ENCODE measurements at regions not wholly inside any gene's neighbourhood (a gene's known extent, or its start where the extent isn't known, plus 50 kb on each side); places are given as distances from the start of the nearest gene placed in this dataset.

DNA sequence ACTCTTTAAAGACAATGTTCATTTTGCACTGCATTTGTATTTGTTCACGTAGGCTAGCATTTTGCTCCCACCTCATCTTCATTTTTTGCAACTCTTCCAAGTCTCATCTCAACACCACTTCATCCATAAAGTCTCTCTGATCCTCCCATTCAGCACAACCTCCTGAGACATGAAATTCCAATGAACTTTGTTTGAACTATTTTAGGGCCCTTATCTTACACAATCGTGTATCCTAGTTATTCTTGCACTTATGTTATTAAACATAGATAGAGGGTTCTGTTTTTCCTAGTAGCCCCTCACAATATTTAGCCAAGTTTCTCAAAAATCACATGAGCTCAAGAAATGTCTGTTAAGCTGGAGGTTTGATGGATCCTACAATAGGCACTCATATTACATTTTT lies 500.5 kb upstream of the ADAMTS5 start:
- in situ Hi-C loops (cut with HindIII; ENCODE audit: low sequenced_read_pairs) = no loop called here

DNA sequence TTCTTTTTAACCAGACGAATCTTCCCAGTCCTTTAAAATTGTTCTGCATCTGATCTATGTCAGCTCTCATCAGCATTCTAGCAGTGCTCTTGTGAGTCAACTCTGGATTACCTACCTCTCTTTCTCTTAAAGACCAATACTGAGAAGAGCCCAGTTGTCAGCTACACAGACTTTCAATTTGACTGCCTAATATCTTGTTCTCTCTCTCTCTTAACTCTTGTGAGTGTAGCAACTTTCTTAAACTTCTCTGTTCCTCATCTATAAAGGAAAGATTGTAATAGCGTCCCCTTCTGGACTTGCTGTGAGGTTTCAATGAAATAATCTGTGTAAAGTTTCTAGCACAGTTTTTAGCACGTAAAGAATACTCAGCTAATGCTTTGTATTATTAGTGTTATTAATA lies 499.3 kb upstream of the ADAMTS5 start:
- in situ Hi-C loops (cut with HindIII; ENCODE audit: low sequenced_read_pairs) = no loop called here

DNA sequence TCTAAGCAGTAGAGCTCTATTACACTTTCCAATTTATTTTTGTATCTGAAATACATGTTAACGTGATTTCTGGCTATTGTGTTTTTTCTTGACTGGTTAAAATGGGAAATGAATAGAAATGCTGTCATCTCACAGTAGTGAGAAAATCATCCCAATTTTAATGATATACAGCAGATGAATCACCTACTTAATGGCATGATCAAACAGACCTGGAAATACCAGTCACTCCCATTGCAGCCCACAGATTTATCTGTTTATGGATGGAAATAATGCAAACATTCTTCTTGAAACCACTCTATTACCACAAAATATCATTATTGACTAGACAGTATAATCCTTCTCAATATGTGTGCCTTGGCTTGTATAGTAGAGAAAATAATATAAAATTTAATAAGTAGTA lies 497.8 kb upstream of the ADAMTS5 start:
- in situ Hi-C loops (cut with HindIII; ENCODE audit: low sequenced_read_pairs) = no loop called here

DNA sequence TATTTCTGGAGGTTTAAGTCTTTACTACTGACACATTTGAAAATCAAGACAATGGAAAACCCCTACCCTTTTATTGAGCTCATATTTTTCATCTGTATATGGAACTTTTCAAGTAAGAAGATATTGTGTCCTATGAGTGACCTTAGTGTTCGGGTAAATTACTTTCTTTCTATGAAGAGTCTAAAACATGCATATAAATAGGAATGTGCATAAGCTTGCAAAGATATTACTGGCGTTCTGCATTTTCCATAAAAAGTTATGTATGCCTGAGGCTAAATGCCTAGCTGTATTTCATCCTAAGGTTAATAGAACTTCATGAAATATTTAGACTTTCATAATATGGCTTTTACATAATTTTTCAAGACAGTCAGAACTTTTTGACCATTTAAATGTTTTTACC lies 495.8 kb upstream of the ADAMTS5 start:
- in situ Hi-C loops (cut with HindIII; ENCODE audit: low sequenced_read_pairs) = no loop called here

DNA sequence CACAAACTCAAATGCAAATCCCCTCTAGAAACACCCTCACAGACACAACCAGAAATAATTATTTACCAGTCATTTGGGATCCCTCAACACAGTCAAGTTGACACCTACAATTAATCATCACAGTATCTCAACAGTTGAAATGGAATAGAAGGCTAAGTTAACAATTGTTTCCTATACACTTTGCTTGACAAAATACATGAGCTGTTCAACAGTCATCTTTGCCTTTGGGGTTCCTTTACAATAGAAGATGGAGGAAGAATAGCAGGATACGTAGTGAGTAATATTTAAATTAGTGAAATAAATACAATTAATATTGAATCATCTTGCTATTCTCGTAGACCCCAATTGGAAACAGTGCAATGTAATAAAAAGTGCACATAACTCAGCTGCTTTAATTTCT lies 487.3 kb upstream of the ADAMTS5 start:
- in situ Hi-C loops (cut with HindIII; ENCODE audit: low sequenced_read_pairs) = no loop called here

DNA sequence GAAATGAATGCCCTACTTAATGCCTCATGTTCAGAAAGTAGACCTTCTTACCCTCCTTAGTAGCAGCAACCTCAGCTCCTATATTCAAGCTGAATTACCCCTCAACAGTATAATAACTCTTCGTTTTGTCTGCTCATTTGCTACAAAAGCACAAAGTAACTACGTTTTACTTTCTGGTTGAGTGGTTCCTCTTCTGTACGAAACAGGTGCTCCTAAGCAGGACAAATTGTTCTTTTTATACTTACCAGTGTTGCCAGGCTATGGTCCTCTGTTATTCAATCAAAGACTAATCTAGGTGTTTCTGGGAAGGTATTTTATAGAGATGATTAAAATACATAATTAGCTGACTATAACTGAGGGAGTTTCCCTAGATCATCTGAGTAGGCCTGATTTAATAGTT lies 484.2 kb upstream of the ADAMTS5 start:
- in situ Hi-C loops (cut with HindIII; ENCODE audit: low sequenced_read_pairs) = no loop called here

DNA sequence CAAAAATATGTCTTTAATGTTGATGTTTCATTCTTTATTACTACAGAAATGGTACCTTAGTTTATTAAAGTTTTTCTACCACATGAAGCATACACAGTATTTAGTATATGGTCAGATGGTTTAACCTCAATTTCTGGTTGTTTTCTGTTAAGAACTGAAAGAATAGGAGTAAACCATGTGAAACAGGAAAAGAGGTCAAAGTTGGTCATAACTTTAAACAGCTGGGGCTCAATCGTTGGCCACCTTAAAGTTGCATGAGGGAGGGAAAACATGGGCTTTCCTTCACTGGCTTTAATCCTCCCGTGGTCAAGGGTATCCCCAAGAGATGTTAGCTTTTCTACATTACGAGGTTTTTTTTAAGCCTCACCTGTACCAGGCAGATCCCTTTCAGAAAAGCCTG lies 483.3 kb upstream of the ADAMTS5 start:
- in situ Hi-C loops (cut with HindIII; ENCODE audit: low sequenced_read_pairs) = no loop called here

DNA sequence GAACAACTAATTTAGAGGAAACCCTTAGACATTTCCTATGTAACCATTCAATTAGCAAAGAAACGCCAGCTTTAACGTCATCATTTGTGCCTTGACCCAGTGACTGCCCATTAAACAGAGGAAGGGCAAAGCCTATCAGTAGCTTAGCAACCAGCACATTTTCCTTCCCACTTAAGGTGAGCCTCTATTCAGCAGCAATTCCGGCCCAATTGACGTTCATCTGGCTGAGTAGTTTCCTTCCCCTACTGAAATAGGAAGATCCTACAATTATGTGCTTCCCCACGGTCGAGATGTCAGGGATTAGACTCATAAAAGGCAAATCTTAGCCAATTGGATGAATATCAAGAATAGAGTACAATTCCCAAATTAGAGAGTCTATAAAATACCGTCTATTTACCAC lies 482.1 kb upstream of the ADAMTS5 start:
- in situ Hi-C loops (cut with HindIII; ENCODE audit: low sequenced_read_pairs) = no loop called here

DNA sequence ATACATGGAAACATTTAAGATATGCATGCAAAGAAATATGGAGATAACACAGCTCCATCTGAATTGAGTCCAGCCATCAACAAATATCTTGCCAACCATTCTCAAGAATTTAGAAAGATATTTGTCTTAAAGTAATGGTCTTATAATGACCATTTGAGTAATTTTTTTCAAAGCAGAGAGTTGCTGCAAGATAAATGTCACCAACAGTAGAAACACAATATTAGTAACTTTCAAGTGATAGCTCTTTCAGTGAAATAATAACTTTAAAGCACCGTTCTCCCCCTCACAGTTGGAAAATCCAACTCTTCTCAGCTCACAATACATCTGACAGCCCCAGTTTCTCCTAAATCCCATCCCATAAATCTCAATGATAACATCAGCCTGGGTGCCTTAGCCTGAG lies 481.0 kb upstream of the ADAMTS5 start:
- in situ Hi-C loops (cut with HindIII; ENCODE audit: low sequenced_read_pairs) = no loop called here

DNA sequence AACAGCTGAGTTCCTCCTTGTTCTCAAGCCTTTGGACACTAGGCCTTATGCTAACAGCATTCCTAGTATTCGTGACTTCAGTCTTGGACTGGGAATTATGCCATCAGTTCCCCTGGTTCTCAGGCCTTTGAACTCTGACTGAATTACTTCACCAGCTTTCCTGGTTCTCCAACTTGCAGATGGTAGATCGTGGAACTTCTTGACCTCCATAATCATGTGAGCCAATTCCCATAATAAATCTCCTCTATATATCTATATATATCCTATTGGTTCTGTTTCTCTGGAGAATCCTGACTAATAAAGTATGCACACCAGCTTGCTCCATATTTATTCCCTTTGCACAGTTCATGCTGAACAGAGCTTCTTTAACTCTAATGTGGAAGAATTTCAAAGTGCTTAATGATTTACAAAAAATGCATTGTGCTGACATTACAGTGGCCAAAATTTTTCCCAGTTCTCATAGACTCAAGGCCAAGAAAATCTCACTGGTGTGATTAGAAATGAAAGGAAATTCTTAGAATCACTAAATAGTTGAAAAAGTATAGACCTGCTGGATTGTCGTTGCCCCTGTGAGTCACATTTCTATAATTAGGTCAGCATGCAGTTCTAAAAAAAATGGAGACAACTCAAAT lies 462.9 kb upstream of the ADAMTS5 start:
- in situ Hi-C loops (cut with HindIII; ENCODE audit: low sequenced_read_pairs) = no loop called here

DNA sequence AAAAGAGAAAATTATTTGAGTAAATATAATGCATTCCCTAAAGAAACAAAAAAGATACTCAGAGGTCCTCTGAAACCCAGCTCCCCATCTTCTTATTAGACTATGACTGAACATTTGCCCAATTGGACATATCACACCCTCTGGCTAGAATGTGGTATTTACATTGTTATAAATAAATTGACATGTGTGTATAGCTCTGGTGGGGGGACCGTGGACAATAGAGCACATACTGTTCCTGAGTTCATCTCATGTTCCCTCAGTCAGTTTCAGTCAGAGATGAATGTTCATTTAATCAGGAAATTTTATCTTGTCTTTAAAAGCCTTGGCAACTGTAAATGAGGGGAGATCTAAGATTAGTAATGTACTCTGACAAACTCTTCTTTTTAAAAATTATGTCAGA lies 459.3 kb upstream of the ADAMTS5 start:
- in situ Hi-C loops (cut with HindIII; ENCODE audit: low sequenced_read_pairs) = no loop called here

DNA sequence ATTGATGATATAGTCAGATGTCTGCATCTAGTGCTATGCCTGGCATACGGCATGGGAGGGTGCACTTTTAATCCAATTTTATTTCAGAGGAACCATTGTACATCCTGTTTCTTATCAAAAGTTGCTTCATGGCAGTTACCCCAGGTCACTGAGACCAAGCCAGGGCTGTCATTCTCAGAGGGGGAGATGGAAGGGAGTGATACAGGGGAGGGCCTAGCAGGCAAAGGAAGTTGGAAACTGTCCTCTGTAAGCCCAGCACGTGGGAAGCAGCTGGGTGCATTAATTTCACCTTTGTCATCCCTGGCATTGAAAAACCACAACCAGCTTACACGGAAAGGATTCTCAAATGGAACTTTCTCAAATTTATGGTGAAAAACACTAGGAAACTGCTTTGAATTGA lies 458.7 kb upstream of the ADAMTS5 start:
- in situ Hi-C loops (cut with HindIII; ENCODE audit: low sequenced_read_pairs) = no loop called here

DNA sequence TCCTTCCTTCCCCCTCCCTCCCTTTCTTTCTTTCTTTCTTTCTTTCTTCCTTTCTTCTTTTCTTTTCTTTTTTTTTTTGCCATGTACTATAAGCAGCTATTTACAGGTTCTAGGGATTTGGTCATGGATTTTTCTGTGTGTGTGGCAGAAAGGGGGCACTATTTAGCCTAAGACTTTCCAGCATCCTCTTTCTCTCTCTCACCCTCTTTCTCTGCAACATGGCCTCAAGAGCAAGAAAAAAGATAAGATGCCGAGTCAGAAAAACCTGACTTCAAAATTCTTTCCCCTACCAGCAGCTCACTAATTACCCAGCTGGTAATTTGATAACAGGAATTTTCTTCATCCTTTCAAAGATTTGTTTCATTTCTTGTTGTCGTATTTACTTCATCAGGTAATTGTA lies 458.3 kb upstream of the ADAMTS5 start:
- in situ Hi-C loops (cut with HindIII; ENCODE audit: low sequenced_read_pairs) = no loop called here

DNA sequence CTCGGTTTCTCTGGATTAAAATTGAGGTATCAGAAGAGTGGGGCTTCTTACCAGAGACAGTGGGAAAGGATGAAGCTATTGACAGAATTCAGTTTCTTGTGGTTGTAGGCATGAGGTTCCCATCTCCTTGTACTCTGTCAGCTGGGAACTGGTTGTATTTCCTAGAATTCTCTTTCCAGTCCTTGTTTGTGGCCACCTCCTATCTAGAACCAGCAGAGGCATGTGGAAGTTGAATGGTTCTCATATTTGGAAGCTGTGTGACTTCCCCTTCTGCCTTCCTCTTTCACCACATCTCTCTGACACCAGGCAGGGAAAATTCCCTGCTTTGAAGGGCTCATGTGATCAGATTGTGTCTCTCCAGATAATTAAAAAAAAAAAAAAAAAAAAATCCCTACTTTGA lies 457.7 kb upstream of the ADAMTS5 start:
- in situ Hi-C loops (cut with HindIII; ENCODE audit: low sequenced_read_pairs) = no loop called here

DNA sequence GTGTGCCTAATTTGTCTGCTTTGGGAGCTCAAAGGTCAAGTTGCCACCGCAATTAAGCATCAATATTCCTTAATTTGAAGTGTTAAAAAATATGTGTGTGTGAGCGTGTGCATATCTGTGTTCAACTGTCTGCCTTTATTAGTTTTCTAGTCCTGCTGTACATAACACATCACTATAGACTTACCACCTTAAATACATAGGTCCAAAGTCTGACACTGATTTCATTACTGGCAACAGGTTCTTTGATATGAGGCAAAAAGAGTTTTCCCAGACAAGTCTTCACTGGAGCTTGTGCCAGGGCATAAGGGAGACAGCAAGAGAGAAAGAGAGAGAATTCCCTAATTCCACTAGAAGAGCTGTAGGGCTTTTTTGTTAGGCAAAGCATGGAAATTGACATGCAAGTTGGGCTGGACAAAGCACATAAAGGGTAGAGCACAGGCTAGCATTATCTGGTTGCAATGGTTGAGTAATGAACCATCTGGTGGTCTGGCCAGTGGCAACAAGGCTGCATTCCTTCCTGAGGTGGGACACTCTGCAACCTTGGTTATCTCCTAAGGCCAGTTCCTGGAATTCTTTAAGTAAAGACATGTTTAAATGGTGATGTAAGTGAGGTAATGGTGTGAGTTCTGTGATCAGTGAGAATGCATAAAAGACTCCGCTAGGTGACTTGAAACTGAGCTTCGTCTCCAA lies 457.2 kb upstream of the ADAMTS5 start:
- in situ Hi-C loops (cut with HindIII; ENCODE audit: low sequenced_read_pairs) = no loop called here

DNA sequence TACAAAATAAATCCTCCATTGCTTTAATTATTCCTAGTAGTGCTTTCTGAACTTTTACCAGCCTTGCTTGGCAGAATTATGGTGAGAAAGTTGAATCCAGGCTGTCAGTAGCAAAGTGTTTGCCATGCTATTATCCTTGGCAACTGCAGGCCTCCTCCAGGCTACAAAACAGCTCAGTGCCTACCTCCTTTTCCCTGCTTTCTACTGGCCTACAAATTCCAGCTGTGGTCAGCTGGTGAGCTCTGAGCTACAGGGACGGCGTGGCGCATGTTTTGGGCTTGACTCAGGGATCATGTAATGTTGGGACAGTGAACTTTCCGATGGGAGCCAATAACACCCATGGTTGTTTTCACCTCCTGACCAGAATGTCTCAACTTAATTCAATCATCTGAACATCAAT lies 456.1 kb upstream of the ADAMTS5 start:
- in situ Hi-C loops (cut with HindIII; ENCODE audit: low sequenced_read_pairs) = no loop called here

DNA sequence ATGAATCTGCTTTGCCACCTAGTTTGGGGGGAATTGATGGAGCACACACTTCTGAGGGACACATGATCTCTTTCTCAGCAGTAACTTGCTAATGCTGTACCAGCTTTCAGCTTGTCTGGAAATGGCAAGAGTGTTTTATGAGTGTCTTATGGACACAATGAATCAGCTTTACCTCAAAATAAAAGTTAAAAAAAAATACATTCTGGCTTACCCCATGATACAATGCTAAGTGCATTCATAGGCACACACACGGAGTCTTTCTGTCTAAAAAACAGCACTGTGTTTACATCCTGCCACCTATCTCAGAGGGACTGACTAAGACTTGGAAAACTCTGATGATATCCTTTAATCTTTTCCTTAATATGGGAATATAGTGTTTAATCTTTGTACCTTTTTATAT lies 455.5 kb upstream of the ADAMTS5 start:
- in situ Hi-C loops (cut with HindIII; ENCODE audit: low sequenced_read_pairs) = no loop called here

DNA sequence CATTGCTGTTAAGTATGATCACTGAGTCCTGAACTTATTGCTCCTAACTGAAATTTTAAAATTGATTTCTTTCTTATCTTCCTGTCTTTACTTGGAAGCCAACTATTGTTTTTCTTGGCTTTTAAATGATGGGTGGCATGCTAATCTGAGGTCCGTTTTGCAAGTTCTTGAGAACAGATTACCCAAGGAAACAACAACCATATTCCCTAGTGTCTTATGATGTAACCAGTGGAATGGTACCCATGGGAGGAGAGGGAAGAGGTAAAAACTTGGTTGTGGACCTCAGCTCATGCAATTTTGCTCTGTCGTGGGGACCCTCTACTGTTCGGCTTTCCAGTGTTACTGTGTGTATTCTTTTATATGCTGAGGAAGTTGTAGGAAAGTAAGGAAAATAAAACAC lies 454.8 kb upstream of the ADAMTS5 start:
- in situ Hi-C loops (cut with HindIII; ENCODE audit: low sequenced_read_pairs) = no loop called here

DNA sequence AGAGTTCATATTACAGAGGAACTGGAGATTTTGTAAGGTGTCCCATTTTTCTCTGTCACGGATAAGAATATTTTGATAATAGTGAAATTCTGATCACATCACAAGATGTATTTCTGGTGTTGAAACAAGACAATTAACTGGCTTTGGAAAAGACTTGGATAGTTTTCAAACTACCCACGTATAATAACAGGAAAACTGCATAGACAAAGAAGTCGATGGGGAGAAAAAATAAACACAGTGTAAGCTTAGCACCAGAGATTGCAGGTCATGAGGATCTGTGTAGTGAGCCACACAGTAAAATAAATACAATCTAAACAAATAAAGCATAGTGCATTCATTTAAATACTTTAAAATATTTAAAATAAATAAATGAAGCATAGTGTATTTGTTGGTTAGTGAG lies 452.3 kb upstream of the ADAMTS5 start:
- in situ Hi-C loops (cut with HindIII; ENCODE audit: low sequenced_read_pairs) = no loop called here

DNA sequence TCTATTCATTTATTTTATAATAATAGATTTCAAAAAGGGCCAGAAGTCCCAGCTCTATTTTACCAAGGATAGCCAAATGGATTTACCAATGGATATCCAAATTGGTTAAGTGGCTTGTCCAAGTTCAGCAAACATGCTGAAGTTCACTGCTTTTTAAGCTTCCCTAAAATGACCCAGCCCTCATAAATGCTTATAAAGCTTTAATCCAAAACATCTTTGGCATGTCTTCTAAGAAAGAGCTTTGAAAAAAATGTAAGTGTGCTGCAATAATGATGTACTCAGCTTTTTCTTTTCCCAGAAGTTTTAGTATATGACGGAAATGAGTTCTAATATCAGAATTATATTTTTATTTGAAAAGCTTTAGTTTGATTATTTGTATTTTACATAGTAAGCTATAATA lies 451.5 kb upstream of the ADAMTS5 start:
- in situ Hi-C loops (cut with HindIII; ENCODE audit: low sequenced_read_pairs) = no loop called here

DNA sequence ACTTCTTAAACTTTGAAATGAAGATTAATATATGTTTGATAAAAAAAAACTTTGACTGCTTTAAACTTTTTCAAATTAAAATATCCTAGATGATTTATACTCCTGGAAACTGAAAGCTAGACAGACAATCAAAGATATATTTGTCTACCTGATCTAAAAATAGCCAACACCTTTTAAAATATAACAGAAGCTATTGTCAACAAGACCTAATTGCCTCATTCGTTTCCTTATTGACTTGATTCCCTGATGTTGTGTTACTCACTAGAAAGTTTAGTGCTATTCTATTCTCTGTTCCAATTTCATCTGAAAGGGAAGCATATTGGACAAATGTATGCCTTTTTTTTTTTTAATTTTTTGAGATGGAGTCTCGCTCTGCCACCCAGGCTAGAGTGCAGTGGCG lies 445.6 kb upstream of the ADAMTS5 start:
- in situ Hi-C loops (cut with HindIII; ENCODE audit: low sequenced_read_pairs) = no loop called here

DNA sequence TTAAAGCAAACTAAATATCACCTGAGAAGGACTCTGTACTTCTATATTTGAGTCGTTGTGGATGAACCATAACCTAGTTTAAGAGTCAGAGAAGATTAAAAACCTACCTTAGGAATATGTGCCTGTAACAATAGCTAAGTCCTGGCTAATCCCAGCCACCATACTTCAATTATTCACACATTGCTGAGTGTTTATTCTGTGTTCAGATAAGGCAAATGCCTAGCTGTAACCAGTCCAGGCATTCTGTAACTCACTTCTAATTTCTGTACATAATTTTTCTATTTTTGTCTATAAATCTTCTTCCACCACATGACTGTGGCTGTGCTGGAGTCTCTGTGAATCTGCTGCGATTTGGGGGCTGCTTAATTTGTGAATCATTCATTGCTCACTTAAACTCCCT lies 441.9 kb upstream of the ADAMTS5 start:
- in situ Hi-C loops (cut with HindIII; ENCODE audit: low sequenced_read_pairs) = no loop called here

DNA sequence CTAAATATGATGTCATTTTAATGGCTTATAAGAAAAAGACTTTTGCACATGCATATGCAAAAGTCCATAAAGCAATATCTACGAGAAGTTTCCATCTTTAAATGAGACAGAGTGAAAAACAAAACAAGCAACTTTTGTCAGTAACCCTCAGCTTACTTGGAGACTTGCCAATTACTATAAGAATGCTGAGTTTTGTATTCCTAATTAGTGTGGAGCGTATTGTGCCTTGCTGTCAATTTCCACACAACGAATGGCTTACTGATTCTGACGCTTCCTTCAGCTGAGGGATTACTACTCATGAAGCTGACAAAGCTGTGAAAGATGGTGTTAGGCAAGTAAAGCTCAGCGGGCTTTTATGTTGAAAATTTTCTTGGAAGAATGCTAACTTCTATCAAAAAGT lies 440.4 kb upstream of the ADAMTS5 start:
- in situ Hi-C loops (cut with HindIII; ENCODE audit: low sequenced_read_pairs) = no loop called here

Measured in DLD1 (cell line).